Esophagus squamous epithelium (tissue), 5 donors: ENCODE measurements at regions not wholly inside any gene's neighbourhood (a gene's known extent, or its start where the extent isn't known, plus 50 kb on each side); places are given as distances from the start of the nearest gene placed in this dataset.
"Not testable (repeated sequence)": the region's sequence is repeated elsewhere in the genome, so short reads cannot be mapped to it uniquely, and the experiment has no call there.

ENCODE experiments used
- DNase-seq: peaks from one replicate; lab custom pipeline; 2025; lab: John Stamatoyannopoulos, UW
- H3K27ac ChIP-seq, 4 donors: fragments of 200-600 bp; sonication (generic); one replicate each; pipeline ENCODE4 v1.5.1; 2016 to 2019; ENCODE audit warnings: mild to moderate bottlenecking in 1 of 4
- H3K27me3 ChIP-seq, 4 donors: fragments of 200-600 bp; sonication (generic); 1 replicate in 3 of 4; 2 replicates in 1 of 4; pipeline versions ENCODE4 v1.5.1 to v1.6.0; 2017 to 2021; ENCODE audit warnings: antibody characterized with exemption in 1 of 4
- H3K36me3 ChIP-seq, 3 donors: fragments of 200-600 bp; sonication (generic); one replicate each; pipeline ENCODE4 v1.5.1; 2016 to 2019
- H3K4me1 ChIP-seq, 3 donors: fragments of 200-600 bp; sonication (generic); one replicate each; pipeline ENCODE4 v1.5.1; 2017 to 2019
- H3K4me3 ChIP-seq, 4 donors: fragments of 200-600 bp; sonication (generic); 1 replicate in 3 of 4; 2 replicates in 1 of 4; pipeline ENCODE4 v1.5.1; 2016 to 2019; ENCODE audit warnings: mild to moderate bottlenecking in 2 of 4, moderate library complexity in 1 of 4
- H3K9me3 ChIP-seq, 3 donors: fragments of 200-600 bp; sonication (generic); one replicate each; pipeline ENCODE4 v1.5.1; 2016 to 2019
- CTCF ChIP-seq, 6 experiments: fragments of 450-650 bp in 4 of 6; fragments of 200-600 bp in 2 of 6; sonication (generic) in 2 of 6; IDR thresholded peaks; one replicate each; pipeline ENCODE4 v1.5.1; 2016 to 2019; ENCODE audit warnings: antibody characterized with exemption in 6 of 6, mild to moderate bottlenecking in 4 of 6, moderate library complexity in 4 of 6
- POLR2A ChIP-seq, 4 donors: fragments of 450-650 bp; IDR thresholded peaks; one replicate each; pipeline ENCODE4 v1.6.1; 2017; ENCODE audit warnings: antibody characterized with exemption in 4 of 4, mild to moderate bottlenecking in 4 of 4, moderate library complexity in 3 of 4
- WGBS, 2 donors: methylation state at CpG; one replicate each; pipeline ENCODE4 v1.1.5; 2018; 5-methylcytosine and 5-hydroxymethylcytosine counted together
- intact Hi-C: fragments of 100-400 bp; cut with DNase I; formaldehyde crosslinking; loops from one replicate; pipeline ENCODE4 v1.15.0; 2022
- donor health status: DM: yes; HTN: yes; CAD: no.

- Histone ChIP-seq H3K27ac (no peak overlapping the region), H3K4me3 (no peak overlapping the region), H3K4me1 (no peaks in the 10 kb centered on the region), H3K36me3 (no peaks in the 10 kb centered on the region), H3K27me3 (peaks cover 0 to 21% (median 0%) of the 10 kb centered on the region in 4 donors), H3K9me3 (no peaks in the 10 kb centered on the region)
- intact Hi-C loops = no loop called here
- no peak for DNase-seq
- WGBS, 2 donors = 88% methylated on average over 3 of the region's 3 CpGs
- TF ChIP-seq POLR2A (IDR thresholded peaks at IDR 0.05) (no peak), CTCF (IDR thresholded peaks at IDR 0.05) (no peak)
These were observed 361.0 kb downstream of the BARHL2 start for GRCh38 chr1:90356101-90356500.

GRCh38 chr1:90354704-90355103 is 359.8 kb downstream of the ZNF326 start:
- Histone ChIP-seq H3K4me3 (no peak overlapping the region), H3K36me3 (no peaks in the 10 kb centered on the region), H3K27ac (no peak overlapping the region), H3K4me1 (no peaks in the 10 kb centered on the region), H3K9me3 (no peaks in the 10 kb centered on the region), H3K27me3 (peaks cover 0 to 16% (median 0%) of the 10 kb centered on the region in 4 donors)
- DNase-seq = no peak
- 69 to 73% methylated on average over 2 of the region's 2 CpGs for WGBS, 2 donors
- TF ChIP-seq CTCF (IDR thresholded peaks at IDR 0.05) (no peak), POLR2A (IDR thresholded peaks at IDR 0.05) (no peak)
- intact Hi-C loops = no loop called here

GRCh38 chr1:90351019-90351418 is 356.1 kb downstream of the ZNF326 start:
- H3K4me1 ChIP-seq = peaks cover 0 to 3% (median 0%) of the 10 kb centered on the region in 3 donors
- 33 to 80% methylated on average over 1 of the region's 2 CpGs for WGBS, 2 donors

GRCh38 chr1:90349510-90349909 is 354.6 kb downstream of the ZNF326 start:
- TF ChIP-seq CTCF (IDR thresholded peaks at IDR 0.05) (no peak), POLR2A (IDR thresholded peaks at IDR 0.05) (no peak)
- DNase-seq = no peak
- Histone ChIP-seq H3K4me3 (no peak overlapping the region), H3K27me3 (peaks cover 0 to 11% (median 0%) of the 10 kb centered on the region in 4 donors), H3K9me3 (peaks cover 0 to 20% (median 12%) of the 10 kb centered on the region in 3 donors), H3K4me1 (peaks cover 0 to 6% (median 0%) of the 10 kb centered on the region in 3 donors), H3K36me3 (no peaks in the 10 kb centered on the region), H3K27ac (no peak overlapping the region)
- 70 to 81% methylated on average over 4 of the region's 4 CpGs for WGBS, 2 donors
- intact Hi-C loops = no loop called here

More at GRCh38 chr1:90351019-90351418, 356.1 kb downstream of the ZNF326 start:
- H3K4me3 ChIP-seq = no peak overlapping the region
- intact Hi-C loops = no loop called here
- peaks cover 0 to 20% (median 12%) of the 10 kb centered on the region in 3 donors for H3K9me3 ChIP-seq
- peaks cover 0 to 20% (median 0%) of the 10 kb centered on the region in 4 donors for H3K27me3 ChIP-seq
- no peak for DNase-seq
- no peaks in the 10 kb centered on the region for H3K36me3 ChIP-seq
- TF ChIP-seq POLR2A (IDR thresholded peaks at IDR 0.05) (no peak), CTCF (IDR thresholded peaks at IDR 0.05) (no peak)
- H3K27ac ChIP-seq = no peak overlapping the region

GRCh38 chr1:90348934-90349333 is 354.0 kb downstream of the ZNF326 start:
- no peak for DNase-seq
- 80 to 95% methylated on average over 1 of the region's 1 CpG for WGBS, 2 donors
- Histone ChIP-seq H3K9me3 (peaks cover 0 to 20% (median 12%) of the 10 kb centered on the region in 3 donors), H3K4me1 (peaks cover 0 to 11% (median 0%) of the 10 kb centered on the region in 3 donors), H3K27ac (no peak overlapping the region), H3K27me3 (peaks cover 0 to 10% (median 0%) of the 10 kb centered on the region in 4 donors), H3K4me3 (no peak overlapping the region), H3K36me3 (no peaks in the 10 kb centered on the region)
- no peak for TF ChIP-seq CTCF (IDR thresholded peaks at IDR 0.05)
- no peak for TF ChIP-seq POLR2A (IDR thresholded peaks at IDR 0.05)
- intact Hi-C loops = no loop called here

- H3K4me1 ChIP-seq = peaks cover 0 to 13% (median 0%) of the 10 kb centered on the region in 3 donors
- H3K27me3 ChIP-seq = peaks cover 0 to 10% (median 0%) of the 10 kb centered on the region in 4 donors
- WGBS, 2 donors = 78 to 88% methylated on average over 2 of the region's 2 CpGs
- intact Hi-C loops, H3K27ac ChIP-seq, H3K36me3 ChIP-seq, H3K4me3 ChIP-seq, DNase-seq: not testable (repeated sequence)
- H3K9me3 ChIP-seq = peaks cover 0 to 20% (median 12%) of the 10 kb centered on the region in 3 donors
These were observed 353.5 kb downstream of the ZNF326 start for GRCh38 chr1:90348459-90348858.
